Tongue (tissue), 1 donor: ENCODE measurements at regions not wholly inside any gene's neighbourhood (a gene's known extent, or its start where the extent isn't known, plus 50 kb on each side); places are given as distances from the start of the nearest gene placed in this dataset.

ENCODE experiments used
- DNase-seq: peaks from one replicate; pipeline ENCODE4 v3.0.0-alpha.2; 2015

DNA sequence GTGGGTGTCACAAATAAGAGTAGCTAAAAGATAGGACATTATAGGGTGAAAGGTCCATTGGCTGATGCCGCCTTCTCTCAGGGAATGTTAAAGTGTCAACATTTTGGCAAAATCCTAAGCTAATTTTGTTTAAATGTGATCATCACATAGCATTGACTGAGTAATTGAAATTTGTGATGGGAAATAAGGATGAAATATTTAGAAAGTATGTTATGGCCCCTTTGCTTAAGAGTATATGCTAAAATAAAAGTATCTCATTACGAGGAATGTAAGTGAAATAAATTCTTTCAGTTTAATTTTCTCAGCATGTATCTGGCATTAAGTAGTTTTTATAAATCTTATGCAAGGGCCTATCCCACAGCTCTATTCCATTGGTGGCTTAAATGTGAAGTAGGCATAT lies 229.2 kb downstream of the PRL start:
- DNase-seq, result no peak

DNA sequence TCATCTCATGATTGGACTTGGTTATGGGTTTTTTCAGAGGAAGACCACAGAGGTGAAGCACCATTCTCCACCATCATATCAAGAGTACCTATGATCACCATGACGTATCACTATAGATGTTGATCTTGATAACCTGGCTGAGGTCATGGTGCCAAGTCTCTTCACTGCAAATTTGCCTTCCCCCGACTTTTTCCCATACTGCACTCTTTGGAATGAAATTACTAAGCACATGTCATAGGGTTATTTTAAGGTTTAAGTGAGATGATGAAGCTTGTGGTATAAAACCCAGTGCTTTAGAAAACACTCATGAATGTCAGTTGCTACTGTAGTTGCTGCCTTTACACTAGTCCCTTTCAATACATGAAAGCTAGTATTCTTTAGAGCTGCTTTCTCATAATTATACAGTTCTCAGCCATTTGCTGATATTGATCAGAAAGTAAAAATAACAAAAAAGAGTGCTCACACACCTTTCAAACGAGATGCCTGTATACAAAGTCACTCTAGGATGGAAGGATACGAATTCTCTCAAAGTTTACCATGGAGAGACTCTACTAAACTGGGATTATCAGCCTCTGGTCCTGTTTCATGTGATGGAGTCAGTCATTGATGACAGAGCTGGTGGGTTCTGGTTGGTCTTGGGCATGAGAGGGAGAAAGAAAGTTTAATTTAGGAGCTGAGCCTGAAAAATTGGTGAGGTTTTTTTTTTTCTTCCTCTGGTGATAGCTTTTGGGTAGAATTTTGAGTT lies 228.1 kb downstream of the PRL start:
- no peak for DNase-seq

DNA sequence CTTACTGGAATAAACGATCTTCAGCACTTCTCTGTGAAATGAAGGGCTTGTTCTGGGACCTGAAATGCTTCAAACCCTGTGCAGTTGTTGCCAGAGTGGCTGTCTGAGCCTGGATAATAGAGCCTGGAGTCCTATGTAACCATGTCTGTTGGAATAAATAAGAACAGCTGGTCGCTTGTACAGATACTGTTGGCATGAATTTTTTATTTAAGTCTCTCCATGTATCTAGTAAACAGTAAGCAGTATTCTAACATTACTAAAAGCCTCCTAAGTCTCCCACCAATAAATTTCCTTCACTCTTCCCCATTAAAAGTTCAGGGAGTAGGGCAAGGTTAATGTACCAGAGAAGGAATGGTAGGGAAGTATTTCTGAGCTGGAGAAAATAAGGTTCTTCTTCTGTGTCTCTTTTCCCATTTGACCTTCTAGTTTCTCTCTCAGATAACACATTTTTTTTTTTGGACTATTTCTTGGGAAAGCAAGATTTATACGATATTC lies 227.5 kb downstream of the PRL start:
- DNase-seq, result peak; percentile 85

DNA sequence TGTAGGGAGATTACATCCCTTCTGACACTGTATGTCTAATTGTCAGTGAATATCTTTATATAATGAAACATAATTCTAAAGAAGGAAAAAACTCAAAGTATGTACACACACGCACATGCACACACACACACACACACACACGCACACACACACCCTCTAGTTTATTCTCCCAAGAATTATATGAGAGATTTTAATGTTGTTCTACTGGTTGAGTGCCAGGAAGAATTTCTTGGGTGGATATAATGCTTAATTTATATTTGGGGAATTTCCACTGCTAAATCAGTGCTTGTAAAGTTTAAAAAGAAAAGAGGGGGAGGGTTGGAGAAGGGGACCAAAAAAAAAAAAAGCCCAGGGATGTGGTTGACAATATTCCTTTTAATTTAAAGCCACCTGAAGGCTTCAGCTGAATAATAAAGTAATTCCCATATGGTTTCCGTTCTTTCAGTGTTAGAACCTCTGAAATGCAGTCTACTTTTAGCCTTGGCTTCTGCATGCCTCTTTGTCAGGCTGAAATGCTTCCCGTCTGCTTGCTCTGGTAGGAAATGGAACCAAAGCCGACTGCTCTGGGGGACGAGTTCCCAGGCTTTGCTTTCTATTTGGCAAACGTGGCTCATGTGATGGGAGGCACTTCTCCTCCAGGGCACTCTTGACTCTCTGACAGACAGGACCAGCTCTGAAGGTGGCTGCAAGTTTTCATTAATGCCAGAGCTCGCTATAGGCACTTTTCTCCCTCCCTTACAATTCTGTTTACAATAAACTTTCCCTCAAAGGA lies 225.4 kb downstream of the PRL start:
- peak; percentile 90 for DNase-seq

DNA sequence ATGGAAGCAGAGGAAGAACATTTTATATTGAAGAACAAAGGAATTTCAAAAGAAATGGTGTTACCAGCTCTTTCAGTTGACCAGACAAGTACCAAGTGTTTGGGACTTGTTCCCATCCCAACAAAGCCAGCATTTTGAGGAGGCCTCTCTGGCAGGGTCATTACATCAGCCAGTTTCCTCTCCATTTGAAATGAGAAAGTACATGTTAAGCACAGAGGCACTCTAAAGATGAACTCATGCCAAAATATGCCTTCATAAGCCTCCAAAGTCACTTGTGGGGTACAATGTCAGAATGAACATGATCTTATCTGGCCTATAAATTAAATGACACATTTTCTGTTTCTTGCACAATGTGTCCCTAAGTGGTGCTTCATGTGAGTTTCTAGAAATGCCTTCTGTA lies 223.9 kb downstream of the PRL start:
- peak; percentile 66 for DNase-seq

DNA sequence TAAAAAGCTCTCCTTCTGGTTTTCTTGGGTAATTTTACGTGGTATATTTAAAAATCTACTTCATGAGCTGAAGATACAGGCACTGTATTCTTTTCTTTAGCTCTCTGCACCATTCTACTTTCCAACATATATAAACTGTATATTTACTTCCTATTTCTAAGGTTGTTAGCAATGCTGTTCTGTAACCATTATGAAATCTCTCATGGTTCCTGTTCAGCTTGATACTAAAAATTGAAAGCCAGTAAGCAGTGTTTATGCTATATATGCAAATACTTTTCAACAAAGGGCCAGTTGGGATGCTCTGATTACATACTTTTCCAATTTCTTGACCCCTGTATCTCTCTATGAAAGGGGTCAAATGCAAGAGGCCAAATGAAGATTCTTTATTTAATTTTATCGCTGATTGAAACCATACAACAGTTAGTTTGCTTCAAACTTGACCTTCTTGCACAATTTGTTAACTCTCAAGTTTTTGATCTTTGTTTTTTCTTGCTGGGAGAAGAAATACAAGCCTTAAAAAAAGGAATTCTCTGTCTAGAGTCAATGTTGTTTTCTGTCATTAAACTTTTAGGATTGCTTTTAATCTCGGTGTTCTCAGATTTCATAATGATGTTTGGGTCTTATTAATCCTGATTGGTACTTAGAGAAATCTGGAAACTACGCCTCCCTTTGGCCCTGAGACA lies 223.2 kb downstream of the PRL start:
- no peak for DNase-seq

DNA sequence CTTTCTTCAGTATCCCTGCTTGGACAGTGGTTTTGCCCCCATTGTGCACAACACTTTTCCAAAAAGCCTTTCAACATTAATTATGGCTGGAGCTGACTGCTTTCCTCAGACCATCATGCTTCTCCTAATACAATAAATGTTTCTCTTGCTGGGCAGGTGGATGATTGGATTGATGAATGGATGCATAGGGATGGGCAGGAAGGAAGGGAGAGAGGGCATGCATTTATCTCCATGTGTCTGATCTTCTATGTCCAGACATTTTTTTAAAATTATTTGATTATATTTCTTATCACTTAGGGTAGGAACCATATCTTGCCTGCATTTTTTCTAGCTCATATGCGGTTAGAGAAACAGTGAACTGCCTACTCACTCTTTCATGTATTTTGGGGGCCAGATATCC lies 218.5 kb downstream of the PRL start:
- no peak for DNase-seq

DNA sequence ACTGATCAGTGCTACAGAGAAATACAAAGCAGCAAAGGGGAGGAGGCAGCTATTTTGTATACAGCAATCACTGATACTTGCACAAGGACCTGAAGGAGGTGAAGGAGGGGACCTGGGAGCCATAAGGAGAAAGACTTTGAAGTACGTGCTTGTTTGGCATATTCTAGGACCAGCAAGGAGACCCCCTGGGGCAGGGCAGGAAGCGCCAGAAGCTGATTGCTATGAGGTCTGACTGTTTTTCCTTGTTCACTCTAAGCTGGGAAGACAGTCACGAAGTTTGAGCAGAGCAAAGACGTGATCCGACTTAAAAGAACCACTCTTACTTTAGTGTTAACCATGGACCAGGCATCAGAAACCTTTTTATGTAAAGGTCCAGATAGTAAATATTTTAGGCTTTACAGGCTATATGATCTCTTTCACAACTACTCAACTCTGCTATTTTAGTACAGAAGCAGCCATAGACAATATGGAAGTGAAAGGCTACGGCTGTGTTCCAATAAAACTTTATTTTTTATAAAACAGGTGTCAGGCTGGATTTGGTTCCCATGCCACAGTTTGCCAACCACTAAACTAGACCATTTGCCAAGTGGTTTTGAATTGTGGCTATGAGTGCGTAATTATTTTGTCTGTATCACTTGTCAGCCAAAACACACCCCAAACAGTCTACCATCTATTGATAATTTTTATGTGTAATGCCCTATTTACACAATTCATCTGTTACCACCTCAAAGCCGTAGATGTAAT lies 217.9 kb downstream of the PRL start:
- no peak for DNase-seq

DNA sequence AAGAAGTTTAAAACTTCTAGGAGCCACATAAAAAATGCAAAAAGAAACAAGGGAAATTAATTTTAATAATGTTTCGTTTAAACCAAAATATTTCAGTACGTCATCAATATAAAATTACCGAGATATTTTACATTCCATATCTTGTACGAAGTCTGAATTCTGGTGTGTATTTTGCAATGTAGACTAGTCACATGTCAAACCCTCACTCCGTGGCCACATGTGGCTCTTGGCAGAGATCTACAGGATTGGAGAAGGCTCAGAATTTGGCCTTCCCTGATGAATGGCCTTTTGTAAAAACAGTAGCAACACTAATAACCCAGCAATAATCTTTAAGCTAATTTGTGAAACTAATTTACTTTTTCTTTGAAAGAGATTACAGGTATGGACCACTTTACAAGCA lies 217.1 kb downstream of the PRL start:
- no peak for DNase-seq

DNA sequence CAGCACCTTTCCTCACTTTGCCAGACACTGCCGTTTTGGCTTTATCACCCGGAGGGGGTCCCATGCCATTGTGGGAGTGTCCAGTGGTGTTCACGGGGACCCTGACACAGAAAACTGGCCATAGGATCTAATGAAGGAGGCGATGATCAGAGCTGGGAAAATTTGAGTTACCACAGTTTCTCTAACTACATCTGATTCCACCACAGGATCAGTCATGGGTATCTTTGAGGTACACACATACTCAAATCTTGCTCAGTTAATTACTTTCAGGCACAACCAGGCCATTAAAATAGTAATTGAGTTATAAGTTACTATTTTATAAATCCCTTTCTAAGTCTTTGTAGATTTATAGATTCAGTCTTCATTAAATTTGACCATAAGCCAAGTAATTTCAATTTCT lies 215.1 kb downstream of the PRL start:
- no peak for DNase-seq

DNA sequence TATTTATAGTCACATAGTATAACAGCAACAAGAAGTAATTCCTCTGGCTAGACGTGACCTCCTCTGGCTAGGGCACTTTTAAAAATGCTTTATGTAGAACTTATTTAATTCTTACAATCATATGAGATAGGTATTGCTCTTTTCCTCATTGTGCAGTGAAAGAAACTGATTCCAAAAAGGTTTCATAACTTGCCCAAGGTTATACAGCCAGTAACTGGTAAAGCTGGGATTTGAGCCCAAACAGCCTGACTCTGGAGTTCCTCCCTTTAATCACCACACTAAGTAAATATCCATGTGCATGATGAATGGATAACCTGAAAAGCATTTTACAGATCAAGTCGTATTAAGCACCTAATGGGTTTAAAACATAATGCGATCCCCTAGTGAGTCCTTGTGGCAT lies 214.6 kb downstream of the PRL start:
- DNase-seq, result no peak

DNA sequence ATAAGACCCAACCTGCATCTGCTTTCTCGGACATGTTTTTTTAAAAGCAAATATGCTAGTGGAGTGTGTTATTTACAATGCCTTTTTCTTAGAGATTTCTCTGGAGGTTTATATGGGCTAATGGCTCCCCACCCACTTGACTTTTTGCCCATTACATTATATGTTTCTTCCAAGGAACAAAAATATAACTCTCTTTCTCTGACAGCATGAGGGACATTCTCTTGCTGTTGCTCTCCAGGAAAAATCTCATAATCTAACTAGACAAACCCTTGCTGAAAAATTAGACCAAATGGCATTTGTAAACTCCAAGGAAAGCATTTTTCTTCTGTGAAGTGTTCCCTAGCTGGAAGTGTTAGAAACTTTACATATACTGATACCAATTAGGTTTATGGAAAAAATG lies 213.7 kb downstream of the PRL start:
- no peak for DNase-seq

DNA sequence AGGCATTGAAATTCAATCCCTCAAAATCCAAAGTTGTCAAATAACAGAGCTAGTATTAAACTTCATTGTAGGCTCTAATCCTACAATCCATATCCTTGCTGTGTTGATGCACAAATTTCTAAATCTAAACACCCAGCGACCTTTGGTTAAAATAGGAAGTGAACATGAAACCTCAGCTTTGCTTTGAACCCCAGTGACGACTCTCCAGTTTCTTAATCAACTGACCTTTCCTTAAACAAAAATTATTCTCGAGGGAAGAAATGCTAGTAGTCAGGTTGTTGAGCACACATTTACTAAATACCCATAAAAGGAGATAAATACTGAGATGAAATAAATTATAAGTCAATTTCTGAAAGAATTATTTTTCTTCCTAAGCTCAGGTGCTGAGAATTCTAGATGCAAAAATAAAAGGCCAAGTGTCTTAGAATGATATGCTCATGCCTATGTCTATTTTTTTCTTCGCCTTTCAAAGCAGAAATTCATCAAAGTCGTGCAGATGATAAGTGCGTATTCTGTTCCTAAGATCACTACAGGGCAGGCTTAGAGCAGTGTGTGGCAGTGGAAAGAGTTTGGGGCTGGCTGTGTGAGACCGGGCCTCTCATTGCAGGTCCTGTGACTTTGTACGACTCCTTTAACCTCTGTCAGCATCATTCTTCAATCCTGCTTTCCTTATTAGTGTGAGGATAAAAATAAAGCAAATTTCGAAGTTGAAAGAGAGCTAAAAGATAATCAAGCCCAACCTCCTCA lies 208.7 kb downstream of the PRL start:
- DNase-seq, result no peak

DNA sequence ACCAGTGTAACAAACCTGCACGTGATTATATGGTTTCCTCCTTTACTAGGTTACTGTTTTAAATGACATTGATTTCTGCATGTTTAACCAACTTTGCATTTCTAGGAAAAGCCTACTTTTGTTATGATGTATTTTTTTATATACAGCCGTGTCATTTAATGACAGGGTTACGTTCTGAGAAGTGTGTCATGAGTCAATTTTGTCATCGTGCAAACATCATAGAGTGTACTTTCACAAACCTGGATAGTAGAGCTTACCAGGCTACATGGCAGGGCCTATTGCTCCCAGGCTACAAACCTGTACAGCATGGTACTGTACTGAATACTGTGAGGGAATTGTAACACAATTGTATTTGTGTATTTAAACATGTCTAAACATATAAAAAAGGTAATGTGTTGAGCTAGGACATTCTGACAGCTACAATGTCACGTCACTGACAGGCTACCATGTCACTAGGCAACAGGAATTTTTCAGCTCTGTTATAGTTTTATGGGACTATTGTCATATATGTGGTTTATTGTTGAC lies 205.3 kb downstream of the PRL start:
- DNase-seq, result no peak

DNA sequence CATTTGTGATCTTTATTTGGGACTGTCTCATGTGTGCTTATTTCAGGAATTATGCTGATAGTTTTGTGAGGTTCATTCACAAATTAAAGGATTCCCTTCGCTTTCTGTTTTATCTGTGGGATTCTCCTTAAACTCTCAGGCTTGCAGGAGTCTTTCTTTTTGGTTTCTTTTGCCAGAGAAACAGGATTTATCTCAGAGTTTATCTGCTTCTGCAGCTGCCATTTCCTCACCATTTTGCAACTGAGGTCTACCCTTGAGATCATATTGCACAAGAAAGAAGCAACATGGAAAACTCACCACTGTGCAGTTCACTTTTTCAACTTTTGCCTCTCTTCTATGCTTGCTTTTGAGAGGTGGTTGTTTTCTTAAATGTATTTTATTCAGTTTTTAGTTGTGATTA lies 201.0 kb downstream of the PRL start:
- DNase-seq, result no peak

DNA sequence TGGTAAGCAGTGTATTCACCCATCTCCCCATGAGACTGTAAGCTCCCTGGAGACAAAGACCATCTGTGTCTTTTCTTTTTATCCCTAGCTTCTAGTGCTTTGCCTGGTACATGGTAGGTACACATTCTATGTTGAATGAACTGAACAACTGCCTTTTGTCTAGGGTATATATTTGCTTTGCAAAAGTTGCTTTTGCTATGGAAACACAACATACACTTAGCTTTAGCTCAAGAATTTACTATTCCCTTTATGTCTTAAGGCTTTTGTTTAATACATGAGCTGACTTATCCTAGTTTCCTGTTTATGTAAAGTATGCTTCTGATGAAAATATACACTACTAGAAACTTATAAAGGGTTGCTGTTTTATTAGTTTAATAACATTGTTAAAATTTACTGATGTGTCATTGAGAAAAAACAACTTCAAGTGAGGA lies 198.2 kb downstream of the PRL start:
- DNase-seq, result peak; percentile 53

DNA sequence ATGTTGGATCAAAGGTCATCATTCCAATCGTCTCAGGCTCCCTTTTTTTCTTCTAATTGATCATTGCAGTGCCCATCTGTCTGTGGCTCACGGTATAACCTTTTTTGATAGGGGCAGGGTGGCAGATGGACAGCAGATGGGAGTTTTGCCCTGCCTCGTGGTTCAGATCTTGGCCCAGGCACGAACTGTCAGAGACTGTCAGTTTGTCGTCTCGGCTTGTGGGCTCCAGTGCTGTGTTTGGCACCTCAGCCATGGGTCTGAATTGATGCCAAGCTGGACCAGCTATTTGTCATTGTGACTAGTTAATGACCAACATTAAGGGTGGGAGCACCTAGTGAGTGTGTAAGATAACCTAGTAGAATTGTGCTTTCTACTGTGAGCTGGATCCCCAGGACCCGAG lies 197.6 kb downstream of the PRL start:
- DNase-seq, result no peak

DNA sequence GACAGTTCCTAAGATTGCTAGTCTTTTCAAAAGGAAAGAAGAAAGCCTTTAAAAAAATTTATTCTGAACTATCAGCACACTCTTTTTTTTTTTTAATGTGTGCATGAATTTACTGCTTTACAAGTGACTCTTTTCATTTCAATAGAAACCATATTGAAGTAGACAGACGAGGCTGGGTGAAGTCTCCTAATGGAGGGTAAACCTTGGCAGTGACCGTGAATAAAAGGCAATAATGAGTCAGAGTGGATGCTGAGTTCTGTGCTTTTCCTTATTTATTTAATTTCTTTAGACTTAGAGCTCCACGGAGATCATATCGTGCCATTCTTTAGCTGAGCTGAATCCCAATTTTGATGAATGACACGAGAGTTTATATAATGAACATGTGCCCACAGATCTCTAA lies 196.9 kb downstream of the PRL start:
- no peak for DNase-seq

DNA sequence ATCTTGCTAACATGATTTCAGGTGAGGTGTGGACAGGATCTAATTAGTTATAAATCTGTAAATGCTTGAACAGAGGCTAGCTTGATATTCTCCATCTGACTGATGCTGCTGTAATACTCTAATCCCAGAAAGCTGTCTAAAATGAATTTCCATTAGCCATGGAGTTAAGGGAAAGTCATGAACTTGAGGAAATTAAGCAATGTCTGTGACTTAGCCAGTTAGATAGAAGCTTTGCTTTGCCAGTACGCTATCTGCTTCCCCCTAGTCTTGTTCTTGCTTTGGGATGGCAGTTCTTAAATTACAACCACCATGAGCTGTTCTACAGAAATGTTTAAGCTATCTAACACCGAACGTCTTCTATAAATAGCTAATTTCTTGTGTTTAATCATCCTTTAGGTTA lies 195.7 kb downstream of the PRL start:
- no peak for DNase-seq

DNA sequence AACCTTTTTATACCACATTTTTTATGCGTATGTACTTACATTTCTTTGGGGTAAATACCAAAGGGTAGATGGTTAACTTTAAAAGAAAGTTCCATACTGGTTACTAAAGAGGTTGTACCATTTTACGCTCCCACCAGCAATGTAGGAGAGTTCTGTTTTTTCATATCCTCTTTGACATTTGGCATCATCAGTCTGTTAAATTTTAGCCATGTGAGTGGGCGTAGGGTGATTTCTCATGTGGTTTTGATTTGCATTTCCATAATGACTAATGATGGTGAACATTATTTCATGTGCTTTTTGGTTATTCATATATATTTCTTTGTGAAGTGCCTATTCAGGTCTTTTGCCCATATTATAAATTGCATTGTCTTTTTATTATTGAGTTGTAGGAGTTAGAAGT lies 194.2 kb downstream of the PRL start:
- no peak for DNase-seq

DNA sequence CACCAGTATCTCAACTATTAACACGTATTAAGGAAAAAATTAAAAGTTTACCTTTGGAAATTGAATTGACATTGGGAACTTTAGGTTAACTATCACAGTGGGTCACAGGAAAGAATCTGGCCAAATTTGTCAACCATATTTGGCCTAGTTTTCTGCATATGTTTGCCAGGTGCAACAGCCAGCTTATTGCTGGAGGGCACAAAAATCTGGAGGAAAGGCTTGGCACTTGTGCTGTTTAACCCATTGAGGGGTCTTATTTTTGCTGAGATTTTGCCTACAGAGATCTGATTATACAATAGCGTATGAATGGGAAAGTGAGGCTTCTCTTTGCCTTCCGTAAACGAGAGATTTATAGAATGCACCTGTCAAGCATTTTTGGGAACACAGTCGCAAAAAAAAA lies 190.4 kb downstream of the PRL start:
- no peak for DNase-seq

DNA sequence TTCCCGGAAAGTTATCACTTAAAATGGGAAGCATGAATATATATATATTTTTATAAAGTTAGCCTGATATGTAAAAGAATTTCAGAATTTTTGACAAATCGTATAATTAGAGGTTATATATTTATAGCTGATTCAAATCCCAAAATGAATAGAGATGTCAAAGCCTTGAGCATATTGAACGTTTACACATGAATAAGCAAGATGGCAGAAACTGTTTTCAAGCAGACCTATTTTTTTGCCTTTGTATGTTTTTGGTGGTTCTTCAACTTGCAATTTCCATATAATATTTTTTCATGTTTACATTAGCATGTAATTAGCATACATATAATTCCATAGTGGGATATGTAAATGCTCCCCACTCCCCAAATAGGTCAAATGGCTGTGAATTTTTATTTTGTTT lies 189.9 kb downstream of the PRL start:
- no peak for DNase-seq
